Urinary bladder (tissue), 3 donors: ENCODE measurements at regions not wholly inside any gene's neighbourhood (a gene's known extent, or its start where the extent isn't known, plus 50 kb on each side); places are given as distances from the start of the nearest gene placed in this dataset.

Source experiments
- DNase-seq: peaks from one replicate; pipeline ENCODE4 v3.0.0-alpha.2; 2015; ENCODE audit errors: extremely low spot score
- H3K27ac ChIP-seq: one replicate; pipeline ENCODE4 v1.5.1; 2013; ENCODE audit warnings: low read depth, mild to moderate bottlenecking, moderate library complexity
- H3K36me3 ChIP-seq: one replicate; pipeline ENCODE4 v1.6.1; 2013; ENCODE audit warnings: mild to moderate bottlenecking, moderate library complexity; ENCODE audit not compliant: insufficient read depth
- H3K4me1 ChIP-seq: one replicate; pipeline ENCODE4 v1.6.1; 2013; ENCODE audit warnings: mild to moderate bottlenecking, moderate library complexity; ENCODE audit not compliant: insufficient read depth
- H3K4me3 ChIP-seq: one replicate; pipeline ENCODE4 v1.5.1; 2013; ENCODE audit warnings: low read depth, low read length
- WGBS: extraction: QIAGEN DNeasy Blood & Tissue Kit; methylation state at CpG from one replicate; pipeline ENCODE4 v1.1.7; 2013; 5-methylcytosine and 5-hydroxymethylcytosine counted together
- donor health status: healthy with polysubstance abuse.
- donor health status: healthy.

GRCh38 chr5:12357626-12358025, 453.4 kb upstream of the CTNND2 start:
- H3K36me3 ChIP-seq, result no peaks in the 10 kb centered on the region
- DNase-seq, result no peak
- H3K4me3 ChIP-seq, result no peak overlapping the region
- no peak overlapping the region for H3K27ac ChIP-seq
- 32% methylated on average over 3 of the region's 3 CpGs for WGBS
- no peaks in the 10 kb centered on the region for H3K4me1 ChIP-seq

DNA sequence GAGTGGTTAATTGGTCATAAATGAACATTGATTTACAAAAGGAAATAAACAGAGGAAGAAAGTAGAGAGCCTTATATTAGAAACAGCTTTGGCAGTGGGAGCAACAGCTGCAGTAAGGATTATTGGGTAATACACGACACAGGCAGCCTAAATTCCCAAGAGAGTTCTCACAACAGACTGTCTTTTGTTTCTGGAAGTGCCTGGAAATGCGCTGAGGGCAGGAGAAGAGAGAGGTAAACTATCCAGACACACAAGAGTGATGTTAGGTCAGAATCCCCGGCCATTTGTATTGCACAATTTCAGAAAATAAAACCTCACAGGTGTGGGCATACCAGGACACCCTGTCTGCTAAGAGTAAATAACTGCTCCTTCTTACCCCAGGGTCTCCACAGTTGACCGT, 450.4 kb upstream of the CTNND2 start:
- Histone ChIP-seq H3K4me1 (no peaks in the 10 kb centered on the region), H3K27ac (no peak overlapping the region), H3K4me3 (no peak overlapping the region), H3K36me3 (no peaks in the 10 kb centered on the region)
- WGBS, result 54% methylated on average over 4 of the region's 4 CpGs
- no peak for DNase-seq

DNA sequence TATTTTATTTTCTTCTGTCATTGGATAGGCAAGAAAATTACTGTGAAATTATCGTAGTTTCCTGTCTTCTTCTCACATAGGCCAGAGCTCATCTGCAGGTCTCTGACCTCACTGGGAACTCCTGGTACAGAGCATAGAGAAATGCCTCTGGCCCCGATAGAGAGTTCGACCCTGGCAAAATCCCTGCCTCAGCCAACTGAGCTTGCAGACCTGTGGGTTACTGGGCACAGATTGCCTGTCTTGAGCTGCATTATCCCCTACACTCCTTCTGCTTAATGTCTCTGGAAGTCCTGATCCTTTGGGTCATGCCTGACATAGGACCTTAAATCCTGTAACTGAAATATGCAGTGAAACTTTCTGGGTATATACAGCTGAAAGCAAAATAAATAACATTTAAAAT, 439.3 kb upstream of the CTNND2 start:
- WGBS, result 60% methylated on average over 3 of the region's 3 CpGs
- Histone ChIP-seq H3K27ac (no peak overlapping the region), H3K36me3 (no peaks in the 10 kb centered on the region), H3K4me1 (no peaks in the 10 kb centered on the region), H3K4me3 (no peak overlapping the region)
- DNase-seq, result no peak

GRCh38 chr5:12335938-12336337, 431.7 kb upstream of the CTNND2 start:
- H3K36me3 ChIP-seq, result no peaks in the 10 kb centered on the region
- DNase-seq, result no peak
- WGBS, result 41% methylated on average over 3 of the region's 3 CpGs
- no peak overlapping the region for H3K4me3 ChIP-seq
- H3K27ac ChIP-seq, result no peak overlapping the region
- no peaks in the 10 kb centered on the region for H3K4me1 ChIP-seq

DNA sequence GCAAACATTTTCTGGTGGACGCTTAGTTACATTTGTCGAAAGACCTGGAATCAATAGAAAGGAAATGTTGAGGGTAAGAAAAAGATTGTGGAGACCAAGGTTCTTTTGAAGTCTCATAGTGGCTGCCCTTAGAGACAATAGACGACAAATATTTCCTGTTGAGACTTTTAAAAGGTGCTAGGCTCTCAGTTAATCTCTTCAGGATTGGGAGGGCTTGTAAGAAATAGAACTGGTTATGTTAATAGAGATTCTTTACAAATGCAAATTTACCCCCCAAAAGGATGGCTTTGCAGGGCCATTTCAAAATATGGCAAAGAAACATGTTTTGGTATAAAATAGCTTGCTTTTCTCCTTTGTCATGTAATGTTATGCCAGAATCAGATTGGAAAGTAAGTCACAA, 428.2 kb upstream of the CTNND2 start:
- H3K27ac ChIP-seq, result no peak overlapping the region
- DNase-seq, result no peak
- WGBS, result 20% methylated on average over 3 of the region's 3 CpGs
- no peak overlapping the region for H3K4me3 ChIP-seq
- H3K4me1 ChIP-seq, result no peaks in the 10 kb centered on the region
- H3K36me3 ChIP-seq, result no peaks in the 10 kb centered on the region

DNA sequence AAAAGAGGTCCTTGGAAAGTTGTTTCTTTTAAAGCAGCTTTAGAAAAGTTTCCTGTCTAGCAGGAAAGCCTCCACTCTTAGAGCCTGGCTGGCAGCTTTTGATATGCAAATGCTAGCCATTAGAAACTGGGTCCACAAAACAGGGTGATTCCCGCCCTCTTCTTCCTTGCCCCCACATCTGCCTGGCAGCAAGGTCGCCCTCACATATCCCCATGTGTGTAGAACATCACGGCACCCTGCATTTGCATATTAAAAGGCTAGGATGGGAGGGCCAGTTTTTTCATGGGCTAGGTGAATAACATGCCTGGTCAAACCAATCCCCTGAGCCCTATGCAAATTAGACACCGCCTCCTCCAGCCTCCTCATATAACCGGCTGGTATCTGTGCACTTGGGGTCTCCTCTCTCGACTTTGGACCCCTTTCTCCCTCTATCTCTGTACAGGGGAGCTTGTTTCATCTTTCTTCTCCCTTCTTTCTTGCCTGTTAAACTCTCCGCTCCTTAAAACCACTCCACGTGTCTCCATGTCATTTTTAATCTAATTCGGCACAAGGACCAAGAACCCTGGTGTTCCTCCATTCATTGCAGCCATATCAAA, 426.8 kb upstream of the CTNND2 start:
- 58% methylated on average over 9 of the region's 9 CpGs for WGBS
- no peaks in the 10 kb centered on the region for H3K36me3 ChIP-seq
- no peak for DNase-seq
- H3K4me3 ChIP-seq, result no peak overlapping the region
- H3K27ac ChIP-seq, result no peak overlapping the region
- no peaks in the 10 kb centered on the region for H3K4me1 ChIP-seq

DNA sequence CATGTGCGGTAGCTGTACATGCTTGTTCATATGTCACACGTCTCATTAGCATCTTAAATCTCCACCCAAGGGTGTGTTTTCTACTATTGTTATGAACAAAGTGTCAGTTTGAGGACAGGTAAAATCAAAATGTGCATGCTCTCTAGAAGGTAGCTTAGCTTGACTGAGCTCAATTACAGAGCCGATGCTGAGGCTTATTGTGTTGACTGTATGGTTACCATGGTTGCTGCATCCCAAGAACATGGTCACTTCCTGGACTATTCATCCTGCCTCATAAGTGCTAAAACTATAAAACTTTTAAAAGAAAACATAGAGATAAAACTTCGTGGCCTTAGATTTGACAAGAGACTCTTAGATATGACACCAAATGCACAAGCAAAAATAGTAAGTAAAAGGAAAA, 426.1 kb upstream of the CTNND2 start:
- no peak for DNase-seq
- no peak overlapping the region for H3K4me3 ChIP-seq
- H3K36me3 ChIP-seq, result no peaks in the 10 kb centered on the region
- H3K4me1 ChIP-seq, result no peaks in the 10 kb centered on the region
- 52% methylated on average over 4 of the region's 4 CpGs for WGBS
- H3K27ac ChIP-seq, result no peak overlapping the region

GRCh38 chr5:12323637-12324229, 419.5 kb upstream of the CTNND2 start:
- H3K4me1 ChIP-seq, result no peaks in the 10 kb centered on the region
- H3K27ac ChIP-seq, result no peak overlapping the region
- no peak overlapping the region for H3K4me3 ChIP-seq
- no peak for DNase-seq
- no peaks in the 10 kb centered on the region for H3K36me3 ChIP-seq
- WGBS, result 51% methylated on average over 7 of the region's 7 CpGs

DNA sequence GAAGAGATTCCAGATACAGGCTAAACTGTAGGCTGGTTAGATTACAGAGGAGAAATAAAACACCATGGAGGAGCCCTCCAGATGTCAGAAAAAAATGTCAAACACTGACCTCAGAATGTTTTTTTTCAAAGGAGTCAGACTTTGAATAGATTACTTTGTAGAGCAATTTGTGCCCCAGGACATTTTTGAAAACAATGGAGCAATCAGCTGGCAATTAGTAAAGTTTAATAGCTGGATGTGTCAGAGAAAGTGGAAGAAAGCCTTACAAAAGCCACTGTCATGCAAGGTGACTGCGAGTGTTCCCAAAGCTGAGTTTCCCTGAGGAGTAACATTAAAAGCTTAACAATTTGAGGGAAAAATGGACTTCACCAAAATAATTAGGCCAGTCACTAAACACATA, 417.8 kb upstream of the CTNND2 start:
- DNase-seq, result no peak
- no peaks in the 10 kb centered on the region for H3K36me3 ChIP-seq
- WGBS, result 28% methylated on average over 1 of the region's 1 CpG
- H3K27ac ChIP-seq, result no peak overlapping the region
- no peaks in the 10 kb centered on the region for H3K4me1 ChIP-seq
- H3K4me3 ChIP-seq, result no peak overlapping the region

GRCh38 chr5:12320331-12320730, 416.1 kb upstream of the CTNND2 start:
- Histone ChIP-seq H3K4me1 (no peaks in the 10 kb centered on the region), H3K36me3 (no peaks in the 10 kb centered on the region), H3K27ac (no peak overlapping the region), H3K4me3 (no peak overlapping the region)
- WGBS, result 67% methylated on average over 3 of the region's 3 CpGs
- no peak for DNase-seq

- no peak for DNase-seq
- Histone ChIP-seq H3K27ac (no peak overlapping the region), H3K36me3 (no peaks in the 10 kb centered on the region), H3K4me1 (no peaks in the 10 kb centered on the region), H3K4me3 (no peak overlapping the region)
- WGBS, result 49% methylated on average over 1 of the region's 1 CpG
These were observed 412.6 kb upstream of the CTNND2 start for GRCh38 chr5:12316812-12317211.

DNA sequence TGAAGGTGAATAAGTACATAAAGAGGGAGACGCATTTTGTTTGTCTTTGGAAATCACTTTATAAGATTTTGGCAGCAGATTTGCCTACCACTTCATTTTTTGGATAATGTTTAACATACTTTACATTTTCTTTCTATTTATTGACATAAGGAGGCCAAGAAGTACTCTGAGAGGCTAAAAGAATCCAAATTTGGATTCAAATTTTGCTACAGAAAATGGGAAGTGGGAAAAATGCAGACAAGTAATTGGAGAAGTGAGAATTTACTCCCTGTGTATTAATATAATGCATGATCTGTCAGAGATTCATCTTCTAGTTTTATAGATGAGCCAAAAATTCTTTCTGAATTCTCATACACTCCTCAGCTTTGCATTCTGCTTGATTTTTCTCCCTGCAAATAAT, 411.2 kb upstream of the CTNND2 start:
- no peak for DNase-seq
- H3K4me1 ChIP-seq, result no peaks in the 10 kb centered on the region
- H3K36me3 ChIP-seq, result peaks cover under 1% of the 10 kb centered on the region
- no peak overlapping the region for H3K27ac ChIP-seq
- H3K4me3 ChIP-seq, result no peak overlapping the region
- WGBS, result 25% methylated on average over 1 of the region's 1 CpG

- 83% methylated on average over 2 of the region's 2 CpGs for WGBS
These were observed 409.4 kb upstream of the CTNND2 start for GRCh38 chr5:12313602-12314001.

GRCh38 chr5:12312343-12312742, 408.1 kb upstream of the CTNND2 start:
- 78% methylated on average over 5 of the region's 5 CpGs for WGBS

More at GRCh38 chr5:12313602-12314001, 409.4 kb upstream of the CTNND2 start:
- DNase-seq, result no peak
- Histone ChIP-seq H3K4me1 (no peaks in the 10 kb centered on the region), H3K4me3 (no peak overlapping the region), H3K36me3 (peaks cover 1% of the 10 kb centered on the region), H3K27ac (no peak overlapping the region)

DNA sequence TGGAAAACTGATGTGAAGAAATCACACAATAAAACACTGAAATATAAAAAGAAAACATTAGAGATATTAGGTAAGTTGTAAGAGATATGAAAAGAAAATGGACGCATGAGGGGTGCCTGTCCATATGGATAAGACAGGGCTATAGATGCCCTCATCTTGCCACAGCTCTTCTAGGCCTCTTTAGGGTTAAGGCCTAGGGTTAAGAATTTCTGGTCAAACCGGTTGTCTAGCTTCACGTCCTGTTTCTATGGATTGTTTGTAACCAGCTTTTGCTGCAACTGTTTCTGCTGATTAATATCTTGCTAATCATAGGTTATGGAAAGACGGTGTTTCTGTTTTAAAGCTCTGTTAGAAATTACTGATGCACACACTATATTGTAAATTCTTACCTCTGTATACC, 389.9 kb upstream of the CTNND2 start:
- H3K27ac ChIP-seq, result no peak overlapping the region
- no peaks in the 10 kb centered on the region for H3K4me1 ChIP-seq
- no peak overlapping the region for H3K4me3 ChIP-seq
- 82% methylated on average over 4 of the region's 4 CpGs for WGBS
- H3K36me3 ChIP-seq, result no peaks in the 10 kb centered on the region
- no peak for DNase-seq

More at GRCh38 chr5:12312343-12312742, 408.1 kb upstream of the CTNND2 start:
- H3K4me3 ChIP-seq, result no peak overlapping the region
- no peak for DNase-seq
- H3K27ac ChIP-seq, result no peak overlapping the region
- H3K36me3 ChIP-seq, result peaks cover 1% of the 10 kb centered on the region
- no peaks in the 10 kb centered on the region for H3K4me1 ChIP-seq
